GM12878 (cell line): ENCODE measurements at regions not wholly inside any gene's neighbourhood (a gene's known extent, or its start where the extent isn't known, plus 50 kb on each side); places are given as distances from the start of the nearest gene placed in this dataset.

Experiments used
- ATAC-seq: fragments of 200-7000 bp; cut with Tn5 transposase; 3 replicates; pipeline ENCODE4 v1.9.1; 2020; ENCODE audit warnings: mild to moderate bottlenecking, moderate library complexity
- BruUV-seq: library from RNA; stranded (reverse); fragments of 400-500 nt; replicated peaks from 2 replicates; lab custom pipeline; 2021; lab: Mats Ljungman, UMichigan
- CTCF ChIA-PET: fragments of 300-600 bp; sonication (Branson Sonifier 250); formaldehyde crosslinking; extraction: SDS; loops from one replicate; lab custom pipeline; 2021; ENCODE audit warnings: inconsistent platforms; lab: Yijun Ruan, JAX
- POLR2A ChIA-PET: fragments of 350-600 bp; formaldehyde crosslinking; extraction: SDS; loops from one replicate; lab custom pipeline; 2021; ENCODE audit warnings: inconsistent platforms; lab: Charles Lee
- RAD21 ChIA-PET: fragments of 300-600 bp; sonication (Branson Sonifier 250); formaldehyde crosslinking; loops from one replicate; lab custom pipeline; 2023; ENCODE audit warnings: antibody characterized with exemption; ENCODE audit not compliant: unreplicated experiment; lab: Charles Lee
- SMC1A ChIA-PET: fragments of 300-600 bp; sonication (Branson Sonifier 250); formaldehyde crosslinking; loops from one replicate; lab custom pipeline; 2023; ENCODE audit not compliant: unreplicated experiment, uncharacterized antibody; lab: Charles Lee
- DNase-seq: peaks from one replicate; pipeline ENCODE4 v3.0.0-alpha.2; 2011; ENCODE audit warnings: low read depth, low spot score
- FAIRE-seq: peaks from 3 replicates; lab custom pipeline; 2011; peaks lifted over from hg19 to GRCh38; lab: Jason Lieb, UNC
- H2AFZ ChIP-seq: 2 replicates; pipeline ENCODE4 v1.6.0; 2011; ENCODE audit warnings: low read depth, low read length, control low read depth; ENCODE audit not compliant: control insufficient read depth
- H3K27ac ChIP-seq: 2 replicates; pipeline ENCODE4 v1.5.1; 2011; ENCODE audit warnings: control low read depth; ENCODE audit not compliant: control insufficient read depth, insufficient read depth
- H3K27me3 ChIP-seq, 2 experiments: replicated peaks in 1 of 2; 2 replicates each; pipeline versions ENCODE4 v1.6.0 to v1.6.1; 2011; ENCODE audit warnings: low read length in 1 of 2; ENCODE audit not compliant: control insufficient read depth in 2 of 2, insufficient read depth in 2 of 2
- H3K36me3 ChIP-seq, 2 experiments: 2 replicates each; pipeline ENCODE4 v1.5.1; 2011; ENCODE audit warnings: low read length in 1 of 2; ENCODE audit not compliant: control insufficient read depth in 2 of 2, insufficient read depth in 2 of 2
- H3K4me1 ChIP-seq: 2 replicates; pipeline ENCODE4 v1.6.1; 2011; ENCODE audit warnings: mild to moderate bottlenecking, low read length, moderate library complexity, mixed read lengths; ENCODE audit not compliant: control insufficient read depth, insufficient read depth
- H3K4me2 ChIP-seq: 2 replicates; pipeline ENCODE4 v1.6.0; 2011; ENCODE audit warnings: control low read depth; ENCODE audit not compliant: control insufficient read depth, insufficient read depth
- H3K4me3 ChIP-seq: fragments of 200-600 bp; sonication (generic); 2 replicates; pipeline ENCODE4 v1.5.1; 2016
- H3K79me2 ChIP-seq: 2 replicates; pipeline ENCODE4 v1.6.0; 2011; ENCODE audit warnings: low read length; ENCODE audit not compliant: control insufficient read depth, insufficient read depth
- H3K9ac ChIP-seq: 2 replicates; pipeline ENCODE4 v1.8.0; 2011; ENCODE audit warnings: low read length, control low read depth, mixed read lengths; ENCODE audit not compliant: control insufficient read depth, insufficient read depth
- H3K9me3 ChIP-seq: replicated peaks from 3 replicates; pipeline ENCODE4 v1.5.1; 2011; ENCODE audit warnings: mild to moderate bottlenecking, low read length; ENCODE audit not compliant: control insufficient read depth, insufficient read depth
- H4K20me1 ChIP-seq: 2 replicates; pipeline ENCODE4 v1.6.0; 2011; ENCODE audit not compliant: control insufficient read depth, insufficient read depth
- CBX5 ChIP-seq: sonication (generic); IDR thresholded peaks from 2 replicates; pipeline ENCODE4 v1.6.1; 2016; ENCODE audit warnings: low read depth, moderate library complexity, mild to moderate bottlenecking, inconsistent platforms
- CHD4 ChIP-seq: fragments of 200-600 bp; sonication (generic); IDR thresholded peaks from 2 replicates; pipeline ENCODE4 v1.6.1; 2016; ENCODE audit warnings: mild to moderate bottlenecking
- EP300 ChIP-seq, 2 experiments: fragments of 150-350 bp in 1 of 2; IDR thresholded peaks; 2 replicates each; pipeline ENCODE4 v1.6.1; 2011 to 2012; ENCODE audit warnings: low read depth in 2 of 2, low read length in 2 of 2, borderline replicate concordance in 1 of 2, improper control_type of control experiment in 1 of 2, inconsistent platforms in 1 of 2; ENCODE audit not compliant: control insufficient read depth in 1 of 2
- FOXK2 ChIP-seq: fragments of 450-650 bp; IDR thresholded peaks from 2 replicates; pipeline ENCODE4 v1.6.1; 2017; ENCODE audit warnings: mild to moderate bottlenecking, moderate library complexity
- GATAD2B ChIP-seq: fragments of 450-650 bp; conservative IDR thresholded peaks from 2 replicates; pipeline ENCODE4 v1.6.1; 2017; ENCODE audit warnings: low read depth, mild to moderate bottlenecking, moderate library complexity
- MTA3 ChIP-seq: IDR thresholded peaks from 2 replicates; pipeline ENCODE4 v1.6.1; 2012; ENCODE audit warnings: low read length, inconsistent platforms, borderline replicate concordance
- NFYB ChIP-seq: IDR thresholded peaks from 2 replicates; pipeline ENCODE4 v1.6.1; 2011; ENCODE audit warnings: low read depth, mild to moderate bottlenecking, low read length, improper control_type of control experiment, moderate library complexity; ENCODE audit not compliant: insufficient read depth
- RUNX3 ChIP-seq: IDR thresholded peaks from 2 replicates; pipeline ENCODE4 v1.6.1; 2012; ENCODE audit warnings: low read length, inconsistent platforms
- STAT1 ChIP-seq: fragments of 450-650 bp; conservative IDR thresholded peaks from 2 replicates; pipeline ENCODE4 v1.6.1; 2014; ENCODE audit warnings: antibody characterized with exemption, mild to moderate bottlenecking
- ZNF384 ChIP-seq: IDR thresholded peaks from 2 replicates; pipeline ENCODE4 v1.6.1; 2012; ENCODE audit warnings: low read depth, mild to moderate bottlenecking, low read length, improper control_type of control experiment, borderline replicate concordance
- ZSCAN29 ChIP-seq: fragments of 450-650 bp; IDR thresholded peaks from 2 replicates; pipeline ENCODE4 v1.6.1; 2017; ENCODE audit warnings: mild to moderate bottlenecking, moderate library complexity
- WGBS: methylation state at CpG from one replicate; pipeline ENCODE4 v1.1.6; 2016; ENCODE audit warnings: low lambda C conversion rate; ENCODE audit not compliant: insufficient replicate concordance, insufficient coverage; ENCODE audit errors: missing lambda C conversion rate; 5-methylcytosine and 5-hydroxymethylcytosine counted together
- in situ Hi-C: fragments of 300-500 bp; cut with MboI; formaldehyde crosslinking; loops from 9 replicates; pipeline ENCODE4 v1.14.3; 2018; ENCODE audit warnings: mixed read lengths
- intact Hi-C: fragments of 100-400 bp; cut with micrococcal nuclease; formaldehyde crosslinking; loops from one replicate; pipeline ENCODE4 v1.14.2; 2022; ENCODE audit not compliant: unreplicated experiment
- TF ChIP-seq, protein P1 (sequence below): fragments of 450-650 bp; IDR thresholded peaks from 2 replicates; pipeline ENCODE4 v1.6.1; 2016; ENCODE audit warnings: mild to moderate bottlenecking
- TF ChIP-seq, protein P2 (sequence below): fragments of 450-650 bp; IDR thresholded peaks from 2 replicates; pipeline ENCODE4 v1.6.1; 2017; ENCODE audit warnings: low read depth, mild to moderate bottlenecking, moderate library complexity

DNA sequence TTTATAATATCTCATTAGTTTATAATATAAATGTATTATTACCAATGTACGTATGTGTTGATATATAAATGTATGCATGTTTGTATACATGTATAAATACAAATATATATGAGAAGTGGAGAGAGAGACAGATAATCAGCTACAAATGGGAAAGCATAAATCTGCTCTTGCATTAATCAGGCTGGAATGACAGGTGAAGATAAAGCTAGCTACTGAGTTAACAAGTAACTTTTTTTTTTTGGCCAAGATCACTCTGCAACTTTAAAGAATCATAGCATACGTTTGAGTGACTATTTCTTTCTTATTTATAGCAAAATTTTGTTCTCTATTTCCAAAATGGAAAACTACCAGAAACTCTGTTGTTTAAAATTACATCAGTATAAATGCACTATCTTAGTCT lies 422.8 kb downstream of the SI start:
- no peak for FAIRE-seq

More for the DNA sequence above, 422.8 kb downstream of the SI start:
- Histone ChIP-seq H3K4me1 (no peaks in the 10 kb centered on the region), H3K36me3 (no peaks in the 10 kb centered on the region), H3K4me2 (no peak overlapping the region), H2AFZ (no peak overlapping the region), H3K27ac (no peak overlapping the region), H4K20me1 (no peaks in the 10 kb centered on the region), H3K9me3 (no peaks in the 10 kb centered on the region), H3K79me2 (no peaks in the 10 kb centered on the region), H3K9ac (no peak overlapping the region), H3K27me3 (no peaks in the 10 kb centered on the region), H3K4me3 (no peak overlapping the region)
- no TSS peak for BruUV-seq
- ChIA-PET RAD21 (no interaction called here), POLR2A (no interaction called here), CTCF (no interaction called here), SMC1A (no interaction called here)
- in situ Hi-C loops = no loop called here
- DNase-seq (no peak), ATAC-seq (no peak)
- intact Hi-C loops = no loop called here
- WGBS = 41% methylated on average over 2 of the region's 2 CpGs
- TF ChIP-seq FOXK2 (no peak), RUNX3 (no peak), ZNF384 (no peak), NFYB (no peak), GATAD2B (no peak), ZSCAN29 (no peak), CHD4 (no peak), CBX5 (no peak), MTA3 (no peak), EP300 (IDR thresholded peaks at IDR 0.05; ENCODE audit: borderline replicate concordance in 1 of 2, control insufficient read depth in 1 of 2, low read depth in 2 of 2, low read length in 2 of 2) (no peak), STAT1 (no peak)
- TF ChIP-seq, protein P1, sequence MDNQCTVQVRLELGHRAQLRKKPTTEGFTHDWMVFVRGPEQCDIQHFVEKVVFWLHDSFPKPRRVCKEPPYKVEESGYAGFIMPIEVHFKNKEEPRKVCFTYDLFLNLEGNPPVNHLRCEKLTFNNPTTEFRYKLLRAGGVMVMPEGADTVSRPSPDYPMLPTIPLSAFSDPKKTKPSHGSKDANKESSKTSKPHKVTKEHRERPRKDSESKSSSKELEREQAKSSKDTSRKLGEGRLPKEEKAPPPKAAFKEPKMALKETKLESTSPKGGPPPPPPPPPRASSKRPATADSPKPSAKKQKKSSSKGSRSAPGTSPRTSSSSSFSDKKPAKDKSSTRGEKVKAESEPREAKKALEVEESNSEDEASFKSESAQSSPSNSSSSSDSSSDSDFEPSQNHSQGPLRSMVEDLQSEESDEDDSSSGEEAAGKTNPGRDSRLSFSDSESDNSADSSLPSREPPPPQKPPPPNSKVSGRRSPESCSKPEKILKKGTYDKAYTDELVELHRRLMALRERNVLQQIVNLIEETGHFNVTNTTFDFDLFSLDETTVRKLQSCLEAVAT = no peak
- TF ChIP-seq, protein P2, sequence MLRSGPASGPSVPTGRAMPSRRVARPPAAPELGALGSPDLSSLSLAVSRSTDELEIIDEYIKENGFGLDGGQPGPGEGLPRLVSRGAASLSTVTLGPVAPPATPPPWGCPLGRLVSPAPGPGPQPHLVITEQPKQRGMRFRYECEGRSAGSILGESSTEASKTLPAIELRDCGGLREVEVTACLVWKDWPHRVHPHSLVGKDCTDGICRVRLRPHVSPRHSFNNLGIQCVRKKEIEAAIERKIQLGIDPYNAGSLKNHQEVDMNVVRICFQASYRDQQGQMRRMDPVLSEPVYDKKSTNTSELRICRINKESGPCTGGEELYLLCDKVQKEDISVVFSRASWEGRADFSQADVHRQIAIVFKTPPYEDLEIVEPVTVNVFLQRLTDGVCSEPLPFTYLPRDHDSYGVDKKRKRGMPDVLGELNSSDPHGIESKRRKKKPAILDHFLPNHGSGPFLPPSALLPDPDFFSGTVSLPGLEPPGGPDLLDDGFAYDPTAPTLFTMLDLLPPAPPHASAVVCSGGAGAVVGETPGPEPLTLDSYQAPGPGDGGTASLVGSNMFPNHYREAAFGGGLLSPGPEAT = no peak
